Natural killer cell (primary cell): ENCODE measurements at regions not wholly inside any gene's neighbourhood (a gene's known extent, or its start where the extent isn't known, plus 50 kb on each side); places are given as distances from the start of the nearest gene placed in this dataset.

Source experiments
- ATAC-seq, 3 donors: fragments of 150-1000 bp in 2 of 3; fragments of 200-7000 bp in 1 of 3; cut with Tn5 transposase; 1 replicate in 1 of 3; 2 replicates in 2 of 3; pipeline ENCODE4 v1.10.0; 2021; ENCODE audit warnings: mild to moderate bottlenecking in 2 of 3, moderate library complexity in 2 of 3
- DNase-seq, 2 donors: peaks; one replicate each; pipeline versions ENCODE4 v3.0.0 to v3.0.0-alpha.2; 2013 to 2021; ENCODE audit warnings: mixed read lengths in 1 of 2
- H3K27ac ChIP-seq: one replicate; pipeline ENCODE4 v1.5.1; 2013; ENCODE audit warnings: mild to moderate bottlenecking, low read length
- H3K27me3 ChIP-seq: one replicate; pipeline ENCODE4 v1.6.1; 2013; ENCODE audit warnings: low read length; ENCODE audit not compliant: control insufficient read depth, insufficient read depth
- H3K36me3 ChIP-seq: one replicate; pipeline ENCODE4 v1.6.1; 2013; ENCODE audit warnings: low read length; ENCODE audit not compliant: control insufficient read depth, insufficient read depth
- H3K4me1 ChIP-seq: one replicate; pipeline ENCODE4 v1.6.1; 2013; ENCODE audit warnings: low read length; ENCODE audit not compliant: control insufficient read depth, insufficient read depth
- H3K4me3 ChIP-seq: one replicate; pipeline ENCODE4 v1.5.1; 2013; ENCODE audit warnings: low read length
- H3K9me3 ChIP-seq: one replicate; pipeline ENCODE4 v1.6.1; 2013; ENCODE audit warnings: low read length; ENCODE audit not compliant: control insufficient read depth, insufficient read depth
- H3K27ac Mint-ChIP-seq, 2 donors: one replicate each; pipeline ENCODE4 v1.8.0; 2022; ENCODE audit warnings: mild to moderate bottlenecking in 2 of 2, mixed read lengths in 2 of 2, moderate library complexity in 1 of 2
- H3K27me3 Mint-ChIP-seq, 2 donors: one replicate each; pipeline ENCODE4 v1.8.0; 2022; ENCODE audit warnings: low read depth in 2 of 2, mixed read lengths in 2 of 2
- H3K36me3 Mint-ChIP-seq: one replicate; pipeline ENCODE4 v1.8.0; 2022; ENCODE audit warnings: mixed read lengths
- H3K4me1 Mint-ChIP-seq, 2 donors: one replicate each; pipeline ENCODE4 v1.8.0; 2022; ENCODE audit warnings: mixed read lengths in 2 of 2
- H3K4me3 Mint-ChIP-seq: one replicate; pipeline ENCODE4 v1.8.0; 2022; ENCODE audit warnings: mild to moderate bottlenecking, moderate library complexity, mixed read lengths
- H3K9me3 Mint-ChIP-seq, 2 donors: one replicate each; pipeline ENCODE4 v1.8.0; 2022; ENCODE audit warnings: mixed read lengths in 2 of 2
- CTCF ChIP-seq: fragments of 200-600 bp; IDR thresholded peaks from one replicate; pipeline ENCODE4 v1.8.0; 2022; ENCODE audit warnings: antibody characterized with exemption
- WGBS: methylation state at CpG from one replicate; pipeline ENCODE4 v1.1.7; 2013; ENCODE audit warnings: missing lambda C conversion rate; ENCODE audit not compliant: insufficient coverage; 5-methylcytosine and 5-hydroxymethylcytosine counted together
- intact Hi-C: fragments of 100-400 bp; cut with micrococcal nuclease; formaldehyde crosslinking; loops from one replicate; pipeline ENCODE4 v1.14.2; 2022

- intact Hi-C loops: no loop called here
- 100% methylated on average over 1 of the region's 4 CpGs for WGBS
- no peak for TF ChIP-seq CTCF
Observed at GRCh38 chr2:63697160-63697559, 108.4 kb downstream of the MDH1 start.

GRCh38 chr2:63698786-63699548 lies 110.2 kb downstream of the MDH1 start:
- Histone ChIP-seq H3K4me3 (no peak overlapping the region), H3K36me3 (no peaks in the 10 kb centered on the region), H3K4me1 (no peaks in the 10 kb centered on the region), H3K27ac (no peak overlapping the region), H3K9me3 (no peaks in the 10 kb centered on the region), H3K27me3 (no peaks in the 10 kb centered on the region)
- H3K4me1 Mint-ChIP-seq: no peaks in the 10 kb centered on the region
- no peaks in the 10 kb centered on the region for H3K36me3 Mint-ChIP-seq
- peak; percentile 42 to 73 (median 70) for ATAC-seq
- peak; percentile 17 for TF ChIP-seq CTCF
- 67% methylated on average over 6 of the region's 6 CpGs for WGBS
- no peak overlapping the region for H3K4me3 Mint-ChIP-seq
- H3K27ac Mint-ChIP-seq: no peak overlapping the region
- H3K9me3 Mint-ChIP-seq: no peaks in the 10 kb centered on the region
- intact Hi-C loops: no loop called here
- DNase-seq: peak in 1 of 2 donors; percentile 56
- H3K27me3 Mint-ChIP-seq: no peaks in the 10 kb centered on the region

More at GRCh38 chr2:63697160-63697559, 108.4 kb downstream of the MDH1 start:
- Histone ChIP-seq H3K27me3 (no peaks in the 10 kb centered on the region), H3K4me1 (no peaks in the 10 kb centered on the region), H3K36me3 (no peaks in the 10 kb centered on the region), H3K27ac (no peak overlapping the region), H3K9me3 (no peaks in the 10 kb centered on the region), H3K4me3 (no peak overlapping the region)
- Mint-ChIP-seq H3K36me3 (no peaks in the 10 kb centered on the region), H3K4me3 (no peak overlapping the region), H3K4me1 (no peaks in the 10 kb centered on the region), H3K9me3 (no peaks in the 10 kb centered on the region), H3K27me3 (no peaks in the 10 kb centered on the region), H3K27ac (no peak overlapping the region)
- no peak for DNase-seq
- ATAC-seq: no peak

- no peaks in the 10 kb centered on the region for H3K9me3 Mint-ChIP-seq
- intact Hi-C loops: no loop called here
- Histone ChIP-seq H3K27ac (no peak overlapping the region), H3K36me3 (no peaks in the 10 kb centered on the region), H3K9me3 (no peaks in the 10 kb centered on the region), H3K4me3 (no peak overlapping the region), H3K27me3 (no peaks in the 10 kb centered on the region), H3K4me1 (no peaks in the 10 kb centered on the region)
- H3K4me3 Mint-ChIP-seq: no peak overlapping the region
- 88% methylated on average over 3 of the region's 3 CpGs for WGBS
- no peaks in the 10 kb centered on the region for H3K36me3 Mint-ChIP-seq
- H3K4me1 Mint-ChIP-seq: no peaks in the 10 kb centered on the region
- H3K27me3 Mint-ChIP-seq: peaks cover 0 to under 1% of the 10 kb centered on the region in 2 donors
- DNase-seq: no peak
- no peak for TF ChIP-seq CTCF
- H3K27ac Mint-ChIP-seq: no peak overlapping the region
- no peak for ATAC-seq
Observed at GRCh38 chr2:63699549-63699839, 110.7 kb downstream of the MDH1 start.

- no peak for TF ChIP-seq CTCF
- Mint-ChIP-seq H3K4me1 (no peaks in the 10 kb centered on the region), H3K9me3 (no peaks in the 10 kb centered on the region), H3K27me3 (peaks cover 2 to 9% of the 10 kb centered on the region in 2 donors), H3K27ac (no peak overlapping the region), H3K36me3 (no peaks in the 10 kb centered on the region), H3K4me3 (no peak overlapping the region)
- Histone ChIP-seq H3K4me3 (no peak overlapping the region), H3K4me1 (no peaks in the 10 kb centered on the region), H3K27ac (no peak overlapping the region), H3K36me3 (no peaks in the 10 kb centered on the region), H3K9me3 (no peaks in the 10 kb centered on the region), H3K27me3 (no peaks in the 10 kb centered on the region)
- WGBS: 95% methylated on average over 2 of the region's 3 CpGs
- ATAC-seq (no peak), DNase-seq (no peak)
- intact Hi-C loops: no loop called here
Observed at GRCh38 chr2:63700271-63700670, 111.5 kb downstream of the MDH1 start.
